K562 (cell line): ENCODE measurements at regions not wholly inside any gene's neighbourhood (a gene's known extent, or its start where the extent isn't known, plus 50 kb on each side); places are given as distances from the start of the nearest gene placed in this dataset.

Experiments
- ATAC-seq: fragments of 200-7000 bp; cut with Tn5 transposase; 3 replicates; pipeline ENCODE4 v1.9.1; 2020; ENCODE audit warnings: moderate library complexity
- BruUV-seq: library from RNA; stranded (reverse); fragments of 400-500 nt; replicated peaks from 2 replicates; lab custom pipeline; 2021; lab: Mats Ljungman, UMichigan
- CTCF ChIA-PET: fragments of 300-600 bp; formaldehyde crosslinking; extraction: SDS; loops from one replicate; lab custom pipeline; 2021; ENCODE audit warnings: low intra/inter-chr PET ratio; lab: Yijun Ruan, JAX
- POLR2A ChIA-PET: fragments of 300-600, 350-650 bp; sonication (Branson Sonifier 250); formaldehyde crosslinking; extraction: SDS; loops from one replicate; lab custom pipeline; 2021; ENCODE audit warnings: antibody characterized with exemption, inconsistent platforms; lab: Yijun Ruan, JAX
- DNase-seq, 4 experiments: peaks; one replicate each; pipeline versions ENCODE4 v3.0.0 to v3.0.0-alpha.2; 2011 to 2018; ENCODE audit warnings: low spot score in 3 of 4, mixed read lengths in 3 of 4; ENCODE audit errors: extremely low read depth in 1 of 4
- FAIRE-seq: peaks from 2 replicates; lab custom pipeline; 2011; peaks lifted over from hg19 to GRCh38; lab: Jason Lieb, UNC
- H2AFZ ChIP-seq: 2 replicates; pipeline ENCODE4 v1.6.0; 2011; ENCODE audit warnings: low read depth, low read length, control low read depth, inconsistent platforms
- H3K27ac ChIP-seq: fragments of 200-600 bp; 3 replicates; pipeline ENCODE4 v1.8.0; 2011; ENCODE audit warnings: low read depth, mild to moderate bottlenecking, control low read depth, inconsistent platforms, low read length, moderate library complexity, mixed read lengths; ENCODE audit errors: extremely low read depth
- H3K27me3 ChIP-seq, 2 experiments: fragments of 300-600 bp in 1 of 2; 2 replicates in 1 of 2; 3 replicates in 1 of 2; pipeline versions ENCODE4 v1.6.0 to v1.8.0; 2011; ENCODE audit warnings: inconsistent platforms in 2 of 2, low read length in 2 of 2, mild to moderate bottlenecking in 1 of 2, mixed read lengths in 1 of 2, moderate library complexity in 1 of 2; ENCODE audit not compliant: control insufficient read depth in 2 of 2, insufficient read depth in 2 of 2
- H3K36me3 ChIP-seq: fragments of 300-600 bp; 3 replicates; pipeline ENCODE4 v1.8.0; 2011; ENCODE audit warnings: mild to moderate bottlenecking, low read length, inconsistent platforms; ENCODE audit not compliant: control insufficient read depth, insufficient read depth
- H3K4me1 ChIP-seq, 2 experiments: fragments of 200-600 bp in 1 of 2; replicated peaks in 1 of 2; 2 replicates in 1 of 2; 3 replicates in 1 of 2; pipeline versions ENCODE4 v1.5.1 to v1.8.0; 2011; ENCODE audit warnings: inconsistent platforms in 2 of 2, low read length in 2 of 2, mild to moderate bottlenecking in 1 of 2, mixed read lengths in 1 of 2, moderate library complexity in 1 of 2; ENCODE audit not compliant: control insufficient read depth in 2 of 2, insufficient read depth in 2 of 2
- H3K4me2 ChIP-seq: 2 replicates; pipeline ENCODE4 v1.6.1; 2011; ENCODE audit warnings: low read length, control low read depth, inconsistent platforms, mixed read lengths; ENCODE audit not compliant: insufficient read depth
- H3K4me3 ChIP-seq: fragments of 200-600 bp; sonication (generic), shearing (Covaris generic); 2 replicates; pipeline ENCODE4 v1.5.1; 2016; ENCODE audit warnings: control low read depth, inconsistent platforms
- H3K79me2 ChIP-seq: fragments of 200-600 bp; 3 replicates; pipeline ENCODE4 v1.8.0; 2011; ENCODE audit warnings: low read length, inconsistent platforms; ENCODE audit not compliant: control insufficient read depth, insufficient read depth
- H3K9ac ChIP-seq, 2 experiments: 2 replicates each; pipeline versions ENCODE4 v1.6.0 to v1.6.1; 2011; ENCODE audit warnings: low read depth in 2 of 2, low read length in 2 of 2, control low read depth in 1 of 2, inconsistent platforms in 1 of 2, mild to moderate bottlenecking in 1 of 2, mixed read lengths in 1 of 2; ENCODE audit not compliant: insufficient read depth in 1 of 2
- H3K9me1 ChIP-seq: one replicate; pipeline ENCODE4 v1.6.0; 2011; ENCODE audit warnings: inconsistent platforms, mild to moderate bottlenecking, low read length, moderate library complexity; ENCODE audit not compliant: control insufficient read depth, insufficient read depth
- H3K9me3 ChIP-seq: replicated peaks from 2 replicates; pipeline ENCODE4 v1.5.1; 2011; ENCODE audit warnings: low read depth, low read length, inconsistent platforms; ENCODE audit not compliant: control insufficient read depth, insufficient read depth
- H4K20me1 ChIP-seq: replicated peaks from 2 replicates; pipeline ENCODE4 v1.6.1; 2011; ENCODE audit warnings: low read length, inconsistent platforms, mixed read lengths; ENCODE audit not compliant: control insufficient read depth, insufficient read depth
- CBX3 ChIP-seq, 2 experiments: IDR thresholded peaks; 1 replicate in 1 of 2; 2 replicates in 1 of 2; pipeline ENCODE4 v1.6.1; 2012; ENCODE audit warnings: inconsistent platforms in 2 of 2, low read length in 2 of 2, borderline replicate concordance in 1 of 2, control low read depth in 1 of 2
- POLR2B ChIP-seq: fragments of 450-650 bp; IDR thresholded peaks from 2 replicates; pipeline ENCODE4 v1.6.1; 2018; ENCODE audit warnings: low read depth; ENCODE audit not compliant: partially characterized antibody
- RBM14 ChIP-seq: fragments of 200-400 bp; formaldehyde crosslinking; IDR thresholded peaks from 2 replicates; pipeline ENCODE4 v1.6.1; 2018; ENCODE audit warnings: low read depth, mild to moderate bottlenecking, low read length, moderate library complexity, borderline replicate concordance; ENCODE audit not compliant: insufficient read depth
- WGBS: fragments of 100-300 bp; shearing (Covaris generic); methylation state at CpG from one replicate; pipeline ENCODE4 v1.1.6; 2016; ENCODE audit warnings: low coverage, mixed read lengths; ENCODE audit not compliant: insufficient coverage; ENCODE audit errors: missing lambda C conversion rate; 5-methylcytosine and 5-hydroxymethylcytosine counted together
- in situ Hi-C: fragments of 300-500 bp; cut with MboI; formaldehyde crosslinking; loops from 4 replicates; pipeline ENCODE4 v1.15.0; 2018; ENCODE audit warnings: inconsistent platforms, mixed read lengths
- intact Hi-C: fragments of 100-400 bp; cut with micrococcal nuclease; formaldehyde crosslinking; loops from 2 replicates; pipeline ENCODE4 v1.14.2; 2022
- TF ChIP-seq, protein P1 (sequence below): sonication (generic); formaldehyde crosslinking; IDR thresholded peaks from 2 replicates; pipeline ENCODE4 v1.8.1; 2023; ENCODE audit warnings: mild to moderate bottlenecking, missing genetic modification reagents

DNA sequence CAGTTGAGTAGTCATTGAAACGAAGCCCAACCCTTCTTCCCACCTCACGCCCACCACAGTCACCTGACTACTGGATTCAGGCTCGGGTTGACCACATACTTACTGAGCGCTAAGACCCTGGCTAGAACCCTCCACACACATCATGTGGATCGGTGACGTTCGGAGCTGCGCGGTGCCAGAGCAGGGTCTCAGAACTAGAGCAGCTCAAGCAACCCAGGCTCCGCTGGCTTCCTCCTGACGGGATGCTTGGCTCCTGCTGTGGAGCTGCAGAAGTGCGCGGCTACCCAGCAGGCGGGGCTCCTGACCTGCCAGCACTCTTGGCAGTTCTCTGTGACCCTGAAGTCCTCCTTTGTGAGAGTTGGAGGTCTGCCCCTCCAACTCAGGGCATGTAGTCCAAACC is 90.6 kb upstream of the MBOAT2 start:
- 59% methylated on average over 14 of the region's 14 CpGs for WGBS
- CTCF ChIA-PET: no interaction called here
- no peaks in the 10 kb centered on the region for H3K27me3 ChIP-seq
- POLR2A ChIA-PET: interaction anchor here (1.2 kb wide), 1 partner anchor 90 kb away, joined by 4 read pairs; no protein-coding TSS in a partner anchor
- H3K36me3 ChIP-seq: no peaks in the 10 kb centered on the region
- in situ Hi-C loops (no loop called here), intact Hi-C loops (no loop called here)
- no peaks in the 10 kb centered on the region for H3K9me3 ChIP-seq
- no peaks in the 10 kb centered on the region for H3K79me2 ChIP-seq
- H3K27ac ChIP-seq: no peak overlapping the region
- no peak overlapping the region for H3K9ac ChIP-seq
- ATAC-seq (no peak), FAIRE-seq (no peak), DNase-seq (no peak)
- no peak overlapping the region for H3K4me3 ChIP-seq
- H4K20me1 ChIP-seq: no peaks in the 10 kb centered on the region
- H3K4me1 ChIP-seq: peaks cover 0 to 26% of the 10 kb centered on the region in 2 experiments; a peak in 2 of 5 replicates
- no peak overlapping the region for H3K4me2 ChIP-seq
- H3K9me1 ChIP-seq: no peaks in the 10 kb centered on the region
- BruUV-seq: no TSS peak
- no peak for TF ChIP-seq POLR2B
- no peak for TF ChIP-seq CBX3 (IDR thresholded peaks at IDR 0.05; ENCODE audit: borderline replicate concordance in 1 of 2, low read length in 2 of 2)
- no peak for TF ChIP-seq RBM14
- TF ChIP-seq, protein P1, sequence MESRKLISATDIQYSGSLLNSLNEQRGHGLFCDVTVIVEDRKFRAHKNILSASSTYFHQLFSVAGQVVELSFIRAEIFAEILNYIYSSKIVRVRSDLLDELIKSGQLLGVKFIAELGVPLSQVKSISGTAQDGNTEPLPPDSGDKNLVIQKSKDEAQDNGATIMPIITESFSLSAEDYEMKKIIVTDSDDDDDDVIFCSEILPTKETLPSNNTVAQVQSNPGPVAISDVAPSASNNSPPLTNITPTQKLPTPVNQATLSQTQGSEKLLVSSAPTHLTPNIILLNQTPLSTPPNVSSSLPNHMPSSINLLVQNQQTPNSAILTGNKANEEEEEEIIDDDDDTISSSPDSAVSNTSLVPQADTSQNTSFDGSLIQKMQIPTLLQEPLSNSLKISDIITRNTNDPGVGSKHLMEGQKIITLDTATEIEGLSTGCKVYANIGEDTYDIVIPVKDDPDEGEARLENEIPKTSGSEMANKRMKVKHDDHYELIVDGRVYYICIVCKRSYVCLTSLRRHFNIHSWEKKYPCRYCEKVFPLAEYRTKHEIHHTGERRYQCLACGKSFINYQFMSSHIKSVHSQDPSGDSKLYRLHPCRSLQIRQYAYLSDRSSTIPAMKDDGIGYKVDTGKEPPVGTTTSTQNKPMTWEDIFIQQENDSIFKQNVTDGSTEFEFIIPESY: peak; percentile 58
- H2AFZ ChIP-seq: no peak overlapping the region
